Neural crest cell (in vitro differentiated cells): ENCODE measurements at regions not wholly inside any gene's neighbourhood (a gene's known extent, or its start where the extent isn't known, plus 50 kb on each side); places are given as distances from the start of the nearest gene placed in this dataset.

Experiments used
- DNase-seq: peaks from one replicate; pipeline ENCODE4 v3.0.0; 2021; ENCODE audit warnings: low read depth, mixed read lengths, low spot score
- H3K27ac Mint-ChIP-seq: one replicate; pipeline ENCODE4 v1.8.0; 2021; ENCODE audit warnings: mild to moderate bottlenecking, mixed read lengths; ENCODE audit not compliant: unreplicated experiment
- H3K27me3 Mint-ChIP-seq: 2 replicates; pipeline ENCODE4 v1.8.0; 2021; ENCODE audit warnings: low read depth, mild to moderate bottlenecking, mixed read lengths
- H3K36me3 Mint-ChIP-seq: 2 replicates; pipeline ENCODE4 v1.8.0; 2021; ENCODE audit warnings: low read depth, mild to moderate bottlenecking, mixed read lengths
- H3K4me1 Mint-ChIP-seq: 2 replicates; pipeline ENCODE4 v1.8.0; 2021; ENCODE audit warnings: mixed read lengths
- H3K4me3 Mint-ChIP-seq: one replicate; pipeline ENCODE4 v1.8.0; 2021; ENCODE audit warnings: mild to moderate bottlenecking, mixed read lengths
- H3K9me3 Mint-ChIP-seq: 2 replicates; pipeline ENCODE4 v1.8.0; 2021; ENCODE audit warnings: mixed read lengths
- CTCF ChIP-seq: fragments of 200-600 bp; sonication (generic); conservative IDR thresholded peaks from 2 replicates; pipeline ENCODE4 v1.5.0; 2021; ENCODE audit warnings: antibody characterized with exemption, mild to moderate bottlenecking

GRCh38 chr11:91959411-91959810, 265.2 kb upstream of the FAT3 start:
- Mint-ChIP-seq H3K4me3 (no peak overlapping the region), H3K9me3 (peaks cover 30% of the 10 kb centered on the region), H3K4me1 (no peaks in the 10 kb centered on the region), H3K36me3 (peaks cover 4% of the 10 kb centered on the region), H3K27me3 (no peaks in the 10 kb centered on the region), H3K27ac (no peak overlapping the region)
- no peak for DNase-seq
- no peak for TF ChIP-seq CTCF

GRCh38 chr11:91956711-91957110, 267.9 kb upstream of the FAT3 start:
- peaks cover 19% of the 10 kb centered on the region for H3K9me3 Mint-ChIP-seq
- TF ChIP-seq CTCF = no peak
- H3K27me3 Mint-ChIP-seq = no peaks in the 10 kb centered on the region
- no peaks in the 10 kb centered on the region for H3K4me1 Mint-ChIP-seq
- DNase-seq = no peak
- H3K36me3 Mint-ChIP-seq = peaks cover 4% of the 10 kb centered on the region
- H3K4me3 Mint-ChIP-seq = no peak overlapping the region
- no peak overlapping the region for H3K27ac Mint-ChIP-seq

GRCh38 chr11:91955206-91955605, 269.4 kb upstream of the FAT3 start:
- Mint-ChIP-seq H3K9me3 (peaks cover 6% of the 10 kb centered on the region), H3K36me3 (no peaks in the 10 kb centered on the region), H3K4me3 (no peak overlapping the region), H3K27me3 (no peaks in the 10 kb centered on the region), H3K27ac (no peak overlapping the region), H3K4me1 (no peaks in the 10 kb centered on the region)
- no peak for TF ChIP-seq CTCF
- no peak for DNase-seq

GRCh38 chr11:91952056-91952455, 272.6 kb upstream of the FAT3 start:
- Mint-ChIP-seq H3K36me3 (no peaks in the 10 kb centered on the region), H3K9me3 (peaks cover 2% of the 10 kb centered on the region), H3K27ac (no peak overlapping the region), H3K4me3 (no peak overlapping the region), H3K4me1 (peaks cover under 1% of the 10 kb centered on the region), H3K27me3 (no peaks in the 10 kb centered on the region)
- no peak for TF ChIP-seq CTCF
- DNase-seq = no peak

- no peak for TF ChIP-seq CTCF
- no peaks in the 10 kb centered on the region for H3K27me3 Mint-ChIP-seq
- no peak overlapping the region for H3K27ac Mint-ChIP-seq
These were observed 277.3 kb upstream of the FAT3 start for GRCh38 chr11:91947215-91947820.

More at GRCh38 chr11:91947215-91947820, 277.3 kb upstream of the FAT3 start:
- no peaks in the 10 kb centered on the region for H3K9me3 Mint-ChIP-seq
- H3K4me1 Mint-ChIP-seq = peaks cover 3% of the 10 kb centered on the region
- DNase-seq = no peak
- H3K36me3 Mint-ChIP-seq = no peaks in the 10 kb centered on the region
- no peak overlapping the region for H3K4me3 Mint-ChIP-seq
